ENCODE measurements at regions not wholly inside any gene's neighbourhood (a gene's known extent, or its start where the extent isn't known, plus 50 kb on each side); places are given as distances from the start of the nearest gene placed in this dataset.
A peak's percentile ranks its signal among the peaks of the same experiment; 100 is the strongest.

GRCh38 chr1:93784538-93784937, 94.5 kb downstream of the DNTTIP2 start:
- Histone ChIP-seq H3K36me3 (replicated peaks) (no peaks in the 10 kb centered on the region), H3K4me3 (no peak overlapping the region), H3K27me3 (ENCODE audit: low read depth) (no peaks in the 10 kb centered on the region), H3K4me1 (no peaks in the 10 kb centered on the region), H3K9me3 (no peaks in the 10 kb centered on the region)
- no peak for DNase-seq (ENCODE audit: low spot score in 2 of 2)
- in situ Hi-C loops (cut with MboI; ENCODE audit: low sequenced_read_pairs) = no loop called here

GRCh38 chr1:93783876-93784275, 95.1 kb downstream of the DNTTIP2 start:
- DNase-seq (ENCODE audit: low spot score in 2 of 2) = no peak
- Histone ChIP-seq H3K36me3 (replicated peaks) (no peaks in the 10 kb centered on the region), H3K4me1 (no peaks in the 10 kb centered on the region), H3K27me3 (ENCODE audit: low read depth) (no peaks in the 10 kb centered on the region), H3K4me3 (no peak overlapping the region), H3K9me3 (no peaks in the 10 kb centered on the region)
- in situ Hi-C loops (cut with MboI; ENCODE audit: low sequenced_read_pairs) = no loop called here

GRCh38 chr1:93779540-93780165, 98.0 kb upstream of the BCAR3 start:
- no peak for DNase-seq (ENCODE audit: low spot score in 2 of 2)
- Histone ChIP-seq H3K36me3 (replicated peaks) (no peaks in the 10 kb centered on the region), H3K4me3 (no peak overlapping the region), H3K4me1 (no peaks in the 10 kb centered on the region), H3K27me3 (ENCODE audit: low read depth) (peaks cover 5% of the 10 kb centered on the region; the same call in 1 of the 2 replicates), H3K9me3 (no peaks in the 10 kb centered on the region)
- in situ Hi-C loops (cut with MboI; ENCODE audit: low sequenced_read_pairs) = no loop called here

GRCh38 chr1:93778457-93778856, 96.8 kb upstream of the BCAR3 start:
- Histone ChIP-seq H3K4me3 (no peak overlapping the region), H3K36me3 (replicated peaks) (no peaks in the 10 kb centered on the region), H3K27me3 (ENCODE audit: low read depth) (peaks cover 5% of the 10 kb centered on the region; the same call in 1 of the 2 replicates), H3K4me1 (no peaks in the 10 kb centered on the region), H3K9me3 (no peaks in the 10 kb centered on the region)
- in situ Hi-C loops (cut with MboI; ENCODE audit: low sequenced_read_pairs) = no loop called here
- no peak for DNase-seq (ENCODE audit: low spot score in 2 of 2)

GRCh38 chr1:93777255-93777654, 95.6 kb upstream of the BCAR3 start:
- no peaks in the 10 kb centered on the region for H3K9me3 ChIP-seq
- H3K4me3 ChIP-seq = no peak overlapping the region
- peaks cover 9% of the 10 kb centered on the region; the same call in 1 of the 2 replicates for H3K27me3 ChIP-seq (ENCODE audit: low read depth)
- in situ Hi-C loops (cut with MboI; ENCODE audit: low sequenced_read_pairs) = no loop called here
- H3K36me3 ChIP-seq (replicated peaks) = no peaks in the 10 kb centered on the region
- H3K4me1 ChIP-seq = no peaks in the 10 kb centered on the region
- DNase-seq (ENCODE audit: low spot score in 2 of 2) = no peak

- in situ Hi-C loops (cut with MboI; ENCODE audit: low sequenced_read_pairs) = no loop called here
These were observed 95.1 kb upstream of the BCAR3 start for GRCh38 chr1:93776728-93777127.

GRCh38 chr1:93775224-93775623, 93.6 kb upstream of the BCAR3 start:
- no peaks in the 10 kb centered on the region for H3K9me3 ChIP-seq
- H3K36me3 ChIP-seq (replicated peaks) = no peaks in the 10 kb centered on the region
- no peak for DNase-seq (ENCODE audit: low spot score in 2 of 2)
- no peaks in the 10 kb centered on the region for H3K4me1 ChIP-seq
- in situ Hi-C loops (cut with MboI; ENCODE audit: low sequenced_read_pairs) = no loop called here
- no peak overlapping the region for H3K4me3 ChIP-seq
- peaks cover 10% of the 10 kb centered on the region; the same call in 1 of the 2 replicates for H3K27me3 ChIP-seq (ENCODE audit: low read depth)

More at GRCh38 chr1:93776728-93777127, 95.1 kb upstream of the BCAR3 start:
- peaks cover 10% of the 10 kb centered on the region; the same call in 1 of the 2 replicates for H3K27me3 ChIP-seq (ENCODE audit: low read depth)
- no peak for DNase-seq (ENCODE audit: low spot score in 2 of 2)
- H3K4me3 ChIP-seq = no peak overlapping the region
- H3K4me1 ChIP-seq = no peaks in the 10 kb centered on the region
- no peaks in the 10 kb centered on the region for H3K9me3 ChIP-seq
- no peaks in the 10 kb centered on the region for H3K36me3 ChIP-seq (replicated peaks)

- H3K9me3 ChIP-seq = no peaks in the 10 kb centered on the region
- no peaks in the 10 kb centered on the region for H3K4me1 ChIP-seq
- peaks cover 10% of the 10 kb centered on the region; the same call in 1 of the 2 replicates for H3K27me3 ChIP-seq (ENCODE audit: low read depth)
- no peak for DNase-seq (ENCODE audit: low spot score in 2 of 2)
- no peaks in the 10 kb centered on the region for H3K36me3 ChIP-seq (replicated peaks)
- H3K4me3 ChIP-seq = no peak overlapping the region
- in situ Hi-C loops (cut with MboI; ENCODE audit: low sequenced_read_pairs) = no loop called here
These were observed 93.1 kb upstream of the BCAR3 start for GRCh38 chr1:93774707-93775106.

GRCh38 chr1:93773049-93773838, 91.6 kb upstream of the BCAR3 start:
- Histone ChIP-seq H3K36me3 (replicated peaks) (no peaks in the 10 kb centered on the region), H3K27me3 (ENCODE audit: low read depth) (peaks cover 10% of the 10 kb centered on the region; the same call in 1 of the 2 replicates), H3K4me1 (peaks cover 9% of the 10 kb centered on the region), H3K4me3 (no peak overlapping the region), H3K9me3 (no peaks in the 10 kb centered on the region; the same call in 1 of the 2 replicates)
- in situ Hi-C loops (cut with MboI; ENCODE audit: low sequenced_read_pairs) = no loop called here
- DNase-seq (ENCODE audit: low spot score in 2 of 2) = no peak

GRCh38 chr1:93771843-93772242, 90.2 kb upstream of the BCAR3 start:
- no peak overlapping the region for H3K4me3 ChIP-seq
- DNase-seq (ENCODE audit: low spot score in 2 of 2) = no peak
- H3K27me3 ChIP-seq (ENCODE audit: low read depth) = peaks cover 7% of the 10 kb centered on the region; the same call in 1 of the 2 replicates
- H3K4me1 ChIP-seq = peaks cover 12% of the 10 kb centered on the region
- H3K36me3 ChIP-seq (replicated peaks) = no peaks in the 10 kb centered on the region
- in situ Hi-C loops (cut with MboI; ENCODE audit: low sequenced_read_pairs) = no loop called here
- no peaks in the 10 kb centered on the region; the same call in 1 of the 2 replicates for H3K9me3 ChIP-seq

- no peaks in the 10 kb centered on the region for H3K36me3 ChIP-seq (replicated peaks)
- no peak overlapping the region for H3K4me3 ChIP-seq
- no peaks in the 10 kb centered on the region; the same call in 1 of the 2 replicates for H3K9me3 ChIP-seq
- H3K27me3 ChIP-seq (ENCODE audit: low read depth) = peaks cover 5% of the 10 kb centered on the region; the same call in 1 of the 2 replicates
- in situ Hi-C loops (cut with MboI; ENCODE audit: low sequenced_read_pairs) = no loop called here
- no peak for DNase-seq (ENCODE audit: low spot score in 2 of 2)
- H3K4me1 ChIP-seq = peaks cover 20% of the 10 kb centered on the region
These were observed 89.0 kb upstream of the BCAR3 start for GRCh38 chr1:93770640-93771039.

- Histone ChIP-seq H3K27me3 (ENCODE audit: low read depth) (peaks cover 5% of the 10 kb centered on the region; the same call in 1 of the 2 replicates), H3K9me3 (no peaks in the 10 kb centered on the region; the same call in 1 of the 2 replicates), H3K36me3 (replicated peaks) (no peaks in the 10 kb centered on the region), H3K4me1 (peaks cover 20% of the 10 kb centered on the region), H3K4me3 (no peak overlapping the region)
- no peak for DNase-seq (ENCODE audit: low spot score in 2 of 2)
- in situ Hi-C loops (cut with MboI; ENCODE audit: low sequenced_read_pairs) = no loop called here
These were observed 88.1 kb upstream of the BCAR3 start for GRCh38 chr1:93769777-93770176.

- in situ Hi-C loops (cut with MboI; ENCODE audit: low sequenced_read_pairs) = no loop called here
- peaks cover 20% of the 10 kb centered on the region for H3K4me1 ChIP-seq
- DNase-seq (ENCODE audit: low spot score in 2 of 2) = no peak
- H3K27me3 ChIP-seq (ENCODE audit: low read depth) = peaks cover 5% of the 10 kb centered on the region; the same call in 1 of the 2 replicates
- H3K4me3 ChIP-seq = no peak overlapping the region
- H3K9me3 ChIP-seq = no peaks in the 10 kb centered on the region; the same call in 1 of the 2 replicates
- no peaks in the 10 kb centered on the region for H3K36me3 ChIP-seq (replicated peaks)
These were observed 86.8 kb upstream of the BCAR3 start for GRCh38 chr1:93768380-93768863.

- Histone ChIP-seq H3K27me3 (ENCODE audit: low read depth) (no peaks in the 10 kb centered on the region), H3K4me3 (no peak overlapping the region), H3K9me3 (no peaks in the 10 kb centered on the region; the same call in 1 of the 2 replicates), H3K36me3 (replicated peaks) (no peaks in the 10 kb centered on the region), H3K4me1 (peaks cover 20% of the 10 kb centered on the region)
- in situ Hi-C loops (cut with MboI; ENCODE audit: low sequenced_read_pairs) = no loop called here
- peak; percentile 32 to 75 for DNase-seq (ENCODE audit: low spot score in 2 of 2)
These were observed 84.8 kb upstream of the BCAR3 start for GRCh38 chr1:93766451-93766850.

Measured in HAP-1 (cell line).